WERI-Rb-1 (cell line): ENCODE measurements at regions not wholly inside any gene's neighbourhood (a gene's known extent, or its start where the extent isn't known, plus 50 kb on each side); places are given as distances from the start of the nearest gene placed in this dataset.

Source experiments
- DNase-seq: peaks from one replicate; pipeline ENCODE4 v3.0.0-alpha.2; 2020
- H3K27ac ChIP-seq: fragments of 250-450 bp; sonication (Bioruptor Pico); 2 replicates; pipeline ENCODE4 v1.5.1; 2020; ENCODE audit warnings: mild to moderate bottlenecking, moderate library complexity
- H3K27me3 ChIP-seq: fragments of 250-450 bp; sonication (Bioruptor Pico); 2 replicates; pipeline ENCODE4 v1.5.1; 2021; ENCODE audit warnings: mild to moderate bottlenecking, low read depth, moderate library complexity; ENCODE audit not compliant: insufficient read depth, severe bottlenecking
- H3K36me3 ChIP-seq: fragments of 250-450 bp; sonication (Bioruptor Pico); 2 replicates; pipeline ENCODE4 v1.5.1; 2020; ENCODE audit warnings: mild to moderate bottlenecking, moderate library complexity
- H3K4me3 ChIP-seq: 2 replicates; pipeline ENCODE4 v1.5.1; 2011; ENCODE audit warnings: low read depth, mild to moderate bottlenecking, control low read depth, low read length
- H3K9me3 ChIP-seq: fragments of 250-450 bp; sonication (Bioruptor Pico); 2 replicates; pipeline ENCODE4 v1.5.1; 2021; ENCODE audit warnings: mild to moderate bottlenecking, moderate library complexity; ENCODE audit not compliant: severe bottlenecking
- TF ChIP-seq, protein P1 (sequence below): IDR thresholded peaks from 2 replicates; pipeline ENCODE4 v1.5.1; 2011; ENCODE audit warnings: low read depth, mild to moderate bottlenecking, control low read depth, inconsistent platforms, low read length

DNA sequence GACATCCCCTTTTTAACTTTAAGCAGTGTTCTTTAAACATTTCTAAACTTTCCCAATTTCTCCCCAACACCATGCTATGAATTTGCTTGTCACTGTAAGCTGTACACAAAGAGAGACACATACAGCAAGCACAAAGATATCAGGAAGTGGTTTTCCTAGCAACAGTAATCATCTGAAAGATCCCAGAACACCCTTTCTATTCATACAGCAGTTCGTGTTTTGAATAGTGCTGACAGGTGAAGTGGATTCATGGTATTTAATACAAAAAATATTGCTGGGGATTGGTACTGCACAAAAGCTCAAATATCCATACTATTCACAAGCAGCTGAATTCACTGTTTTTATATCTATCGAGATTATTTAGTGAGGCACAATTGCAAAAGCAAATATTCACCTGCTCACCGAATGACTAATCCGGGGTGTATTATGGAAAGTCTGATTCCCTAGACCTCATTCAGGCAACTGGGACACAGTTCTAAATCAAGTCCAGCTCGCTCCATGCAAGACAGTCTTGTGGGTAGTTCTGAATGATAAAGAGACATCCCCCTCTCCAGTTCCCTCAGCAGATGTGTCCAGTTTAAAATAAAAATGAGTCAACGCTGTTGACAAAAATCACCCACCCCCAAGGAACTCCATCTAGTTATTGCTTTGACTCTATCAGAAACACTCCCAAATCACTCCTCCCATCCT is 107.1 kb upstream of the TSHZ2 start:
- Histone ChIP-seq H3K27ac (no peak overlapping the region), H3K4me3 (no peak overlapping the region), H3K9me3 (no peaks in the 10 kb centered on the region), H3K27me3 (no peaks in the 10 kb centered on the region), H3K36me3 (no peaks in the 10 kb centered on the region)
- no peak for DNase-seq
- TF ChIP-seq, protein P1, sequence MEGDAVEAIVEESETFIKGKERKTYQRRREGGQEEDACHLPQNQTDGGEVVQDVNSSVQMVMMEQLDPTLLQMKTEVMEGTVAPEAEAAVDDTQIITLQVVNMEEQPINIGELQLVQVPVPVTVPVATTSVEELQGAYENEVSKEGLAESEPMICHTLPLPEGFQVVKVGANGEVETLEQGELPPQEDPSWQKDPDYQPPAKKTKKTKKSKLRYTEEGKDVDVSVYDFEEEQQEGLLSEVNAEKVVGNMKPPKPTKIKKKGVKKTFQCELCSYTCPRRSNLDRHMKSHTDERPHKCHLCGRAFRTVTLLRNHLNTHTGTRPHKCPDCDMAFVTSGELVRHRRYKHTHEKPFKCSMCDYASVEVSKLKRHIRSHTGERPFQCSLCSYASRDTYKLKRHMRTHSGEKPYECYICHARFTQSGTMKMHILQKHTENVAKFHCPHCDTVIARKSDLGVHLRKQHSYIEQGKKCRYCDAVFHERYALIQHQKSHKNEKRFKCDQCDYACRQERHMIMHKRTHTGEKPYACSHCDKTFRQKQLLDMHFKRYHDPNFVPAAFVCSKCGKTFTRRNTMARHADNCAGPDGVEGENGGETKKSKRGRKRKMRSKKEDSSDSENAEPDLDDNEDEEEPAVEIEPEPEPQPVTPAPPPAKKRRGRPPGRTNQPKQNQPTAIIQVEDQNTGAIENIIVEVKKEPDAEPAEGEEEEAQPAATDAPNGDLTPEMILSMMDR = no peak

DNA sequence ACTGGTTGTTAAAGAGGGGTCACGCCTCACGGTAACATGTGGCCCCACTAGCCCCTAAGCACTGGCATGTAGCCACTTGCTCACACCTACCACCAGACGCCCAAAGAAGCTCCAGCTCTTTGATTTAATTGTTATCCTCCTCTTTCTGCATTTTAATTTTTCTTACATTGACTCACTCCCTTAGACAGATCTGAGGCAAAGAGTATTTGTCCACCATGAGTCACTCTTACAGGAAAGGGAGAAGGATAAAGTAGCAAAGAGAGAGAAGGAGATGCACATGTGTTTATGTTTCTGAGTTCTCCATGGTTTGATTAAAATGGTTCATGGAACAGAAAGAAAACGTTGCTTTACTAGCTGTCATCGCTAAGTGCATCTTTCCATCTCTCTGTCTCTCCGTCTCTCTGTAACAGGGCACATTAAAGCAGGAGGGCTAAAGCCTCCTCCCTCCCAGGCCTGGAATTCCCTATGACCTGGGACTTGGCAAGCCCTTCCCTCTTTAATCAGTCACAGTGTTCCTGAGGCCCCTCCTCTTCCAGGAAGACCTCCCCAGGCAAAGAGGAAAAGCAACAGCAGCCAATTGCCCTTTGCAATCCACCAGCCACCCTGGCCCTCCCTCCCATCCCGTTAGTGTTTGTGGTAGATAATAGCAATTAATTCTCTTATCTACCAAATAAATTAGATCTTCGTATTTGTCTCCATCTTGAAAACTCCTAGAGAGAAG is 112.8 kb upstream of the TSHZ2 start:
- no peaks in the 10 kb centered on the region for H3K27me3 ChIP-seq
- no peak for DNase-seq
- TF ChIP-seq, protein P1 = no peak
- H3K9me3 ChIP-seq = no peaks in the 10 kb centered on the region
- no peaks in the 10 kb centered on the region for H3K36me3 ChIP-seq
- no peak overlapping the region for H3K27ac ChIP-seq
- H3K4me3 ChIP-seq = no peak overlapping the region

DNA sequence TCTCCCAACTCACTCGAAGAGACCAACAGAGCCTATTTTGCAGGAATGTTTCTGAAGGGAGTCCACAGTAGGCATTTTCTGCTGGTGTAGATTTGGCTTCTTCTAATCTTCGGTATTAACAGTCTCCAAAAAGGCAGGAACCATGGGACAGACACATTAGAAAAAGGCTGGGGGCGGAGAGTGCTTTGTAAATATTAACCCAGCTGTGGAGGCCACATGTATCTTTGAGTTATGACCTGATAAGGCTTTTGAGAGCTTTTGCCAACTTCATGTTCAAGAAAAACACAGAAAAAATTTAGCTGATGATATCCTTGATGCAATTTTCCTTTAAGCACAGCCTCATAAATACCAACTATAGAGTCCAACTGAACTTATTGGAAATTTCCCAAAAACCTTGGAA is 119.4 kb upstream of the TSHZ2 start:
- no peak overlapping the region for H3K4me3 ChIP-seq
- no peaks in the 10 kb centered on the region for H3K9me3 ChIP-seq
- no peak overlapping the region for H3K27ac ChIP-seq
- no peak for DNase-seq
- no peaks in the 10 kb centered on the region for H3K27me3 ChIP-seq
- no peaks in the 10 kb centered on the region for H3K36me3 ChIP-seq
- TF ChIP-seq, protein P1 = no peak

DNA sequence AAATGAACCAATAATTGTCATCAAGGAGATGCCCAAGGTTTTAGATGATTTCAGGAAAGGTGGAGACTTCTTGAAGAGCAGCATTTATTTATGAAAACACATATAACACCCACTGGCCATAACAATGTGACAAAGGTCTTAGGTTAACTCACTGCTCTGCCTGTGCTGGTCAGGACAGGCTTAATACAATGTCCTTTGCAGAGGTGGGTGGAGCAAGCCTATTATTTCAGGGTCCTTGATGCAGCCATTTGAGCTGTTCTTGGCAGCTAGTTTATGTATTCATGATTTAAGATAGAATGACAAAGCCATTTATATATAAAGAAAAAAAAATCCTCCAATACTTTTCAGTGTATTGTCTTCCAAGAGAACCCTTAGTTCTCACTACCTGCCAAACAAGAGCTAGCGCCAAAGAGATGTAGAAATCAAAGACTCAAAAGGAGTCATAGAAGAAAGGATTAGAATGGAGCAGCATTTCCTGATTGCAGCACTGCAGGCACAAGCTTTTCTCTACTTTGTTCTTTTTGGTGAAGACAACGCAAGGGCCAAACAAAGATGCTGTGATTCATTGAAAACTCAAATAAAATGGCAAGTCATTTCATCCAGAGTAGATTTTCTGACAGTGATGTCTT is 124.3 kb upstream of the TSHZ2 start:
- no peaks in the 10 kb centered on the region for H3K9me3 ChIP-seq
- no peak overlapping the region for H3K4me3 ChIP-seq
- no peaks in the 10 kb centered on the region for H3K27me3 ChIP-seq
- TF ChIP-seq, protein P1 = no peak
- DNase-seq = no peak
- no peaks in the 10 kb centered on the region for H3K36me3 ChIP-seq
- H3K27ac ChIP-seq = no peak overlapping the region

DNA sequence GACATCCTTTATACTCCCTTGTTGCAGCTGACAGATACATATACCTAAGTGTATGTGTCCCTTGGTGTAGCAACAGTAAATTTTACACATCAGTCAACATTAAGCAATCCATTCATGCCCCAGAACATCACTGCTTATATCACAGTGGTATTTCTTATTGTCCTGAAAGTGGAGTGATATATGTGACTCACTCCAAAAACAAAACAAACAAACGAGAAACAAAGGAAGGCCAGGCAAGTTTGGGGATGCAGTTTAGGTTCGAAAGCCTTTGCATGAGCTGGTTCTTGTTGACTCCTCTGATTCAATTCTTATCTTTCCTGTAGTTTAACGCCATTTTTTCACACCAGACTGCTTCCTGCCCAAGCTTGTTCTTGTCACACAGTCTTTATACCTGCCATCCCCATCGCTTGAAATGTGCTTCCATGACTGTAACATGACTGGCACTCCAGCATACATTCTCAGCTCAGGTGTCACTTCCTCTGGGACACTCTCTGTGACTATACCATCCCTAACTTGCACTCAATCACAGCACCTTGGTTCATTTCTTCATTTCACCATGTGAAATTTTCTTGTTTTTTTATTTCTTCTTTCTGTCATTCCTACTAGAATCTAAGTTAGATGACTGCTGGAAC is 125.0 kb upstream of the TSHZ2 start:
- TF ChIP-seq, protein P1 = no peak
- no peaks in the 10 kb centered on the region for H3K36me3 ChIP-seq
- H3K27me3 ChIP-seq = no peaks in the 10 kb centered on the region
- H3K9me3 ChIP-seq = no peaks in the 10 kb centered on the region
- no peak overlapping the region for H3K4me3 ChIP-seq
- DNase-seq = no peak
- H3K27ac ChIP-seq = no peak overlapping the region
